Heart right ventricle (tissue), 16 donors: ENCODE measurements at regions not wholly inside any gene's neighbourhood (a gene's known extent, or its start where the extent isn't known, plus 50 kb on each side); places are given as distances from the start of the nearest gene placed in this dataset.

ENCODE experiments used
- ATAC-seq, 8 donors: fragments of 200-7000 bp; cut with Tn5 transposase; one replicate each; pipeline ENCODE4 v1.9.1; 2020; ENCODE audit warnings: mild to moderate bottlenecking in 8 of 8, moderate library complexity in 8 of 8, moderate number of reproducible peaks in 1 of 8
- DNase-seq, 2 donors: peaks; one replicate each; pipeline ENCODE4 v3.0.0-alpha.2; 2020
- H3K27ac ChIP-seq, 10 donors: fragments of 200-600 bp; sonication (generic) in 2 of 10; one replicate each; pipeline versions ENCODE4 v1.5.0 to v1.8.0; 2020 to 2022; ENCODE audit warnings: mild to moderate bottlenecking in 3 of 10
- H3K27me3 ChIP-seq, 7 donors: fragments of 200-600 bp; one replicate each; pipeline ENCODE4 v1.8.0; 2021 to 2022; ENCODE audit warnings: mild to moderate bottlenecking in 2 of 7
- H3K36me3 ChIP-seq, 9 donors: fragments of 200-600 bp; sonication (generic) in 1 of 9; one replicate each; pipeline versions ENCODE4 v1.5.0 to v1.8.0; 2020 to 2022; ENCODE audit warnings: mild to moderate bottlenecking in 2 of 9
- H3K4me1 ChIP-seq, 9 donors: fragments of 200-600 bp; sonication (generic) in 1 of 9; one replicate each; pipeline versions ENCODE4 v1.5.0 to v1.8.0; 2020 to 2022; ENCODE audit warnings: mild to moderate bottlenecking in 4 of 9
- H3K4me3 ChIP-seq, 10 donors: fragments of 200-600 bp; sonication (generic) in 2 of 10; one replicate each; pipeline versions ENCODE4 v1.5.0 to v1.8.0; 2020 to 2022; ENCODE audit warnings: mild to moderate bottlenecking in 7 of 10, moderate library complexity in 2 of 10
- H3K9me3 ChIP-seq, 11 donors: fragments of 200-600 bp in 10 of 11; sonication (generic) in 2 of 11; one replicate each; pipeline versions ENCODE4 v1.5.0 to v1.8.0; 2013 to 2022; ENCODE audit warnings: mild to moderate bottlenecking in 2 of 11, control low read depth in 1 of 11, moderate library complexity in 1 of 11
- WGBS, 2 donors: extraction: QIAGEN DNeasy Blood & Tissue Kit; methylation state at CpG; one replicate each; pipeline ENCODE4 v1.1.7; 2013; ENCODE audit warnings: inconsistent platforms in 1 of 2; 5-methylcytosine and 5-hydroxymethylcytosine counted together
- intact Hi-C, 10 donors: fragments of 100-400 bp; cut with DNase I; formaldehyde crosslinking; loops; one replicate each; pipeline versions ENCODE4 v1.11.1 to v1.14.2; 2022
- TF ChIP-seq, protein P1 (sequence below), 9 donors: fragments of 200-600 bp; sonication (generic) in 2 of 9; IDR thresholded peaks; one replicate each; pipeline versions ENCODE4 v1.5.0 to v1.8.0; 2021 to 2022; ENCODE audit warnings: antibody characterized with exemption in 9 of 9, mild to moderate bottlenecking in 5 of 9, moderate library complexity in 1 of 9
- donor health status: Arrhythmogenic right ventricular cardiomyopathy.
- donor health status: ischemic (EF 13 %, LVEDD 7.1; RV severe dilation, severe dysfunction).
- donor health status: healthy with polysubstance abuse.
- donor health status: DM: no; HTN: yes; CAD: no.
- donor health status: DM: no; HTN: no; CAD: no.
- donor health status: ischemic (EF 25% LVEDD 6.9; RV normal size, moderate dysfunction).
- donor health status: ischemic (EF 25% LVEDD 5.7; RV mildly dilated, moderate dysfunction).
- donor health status: healthy.
- donor health status: DM: yes; HTN: yes; CAD: no.
- donor health status: Ischemic cardiomyopathy.
- donor health status: ischemic (EF 35%, LVEDD 5.7; RV mildly dilated, moderate dysfunction).
- donor health status: nonischemic (EF 11% LVEDD 7.7; RV severe dilation, severe dysfunction).
- donor health status: DM: yes; HTN: yes; CAD: no.
- donor health status: PGD.
- donor health status: ischemic (EF 29% LVEDD 5.4; RV normal size, mild dysfunction).
- donor health status: nonischemic (EF 23%, LVEDD 6.1; RV moderate dilation, normal function).

DNA sequence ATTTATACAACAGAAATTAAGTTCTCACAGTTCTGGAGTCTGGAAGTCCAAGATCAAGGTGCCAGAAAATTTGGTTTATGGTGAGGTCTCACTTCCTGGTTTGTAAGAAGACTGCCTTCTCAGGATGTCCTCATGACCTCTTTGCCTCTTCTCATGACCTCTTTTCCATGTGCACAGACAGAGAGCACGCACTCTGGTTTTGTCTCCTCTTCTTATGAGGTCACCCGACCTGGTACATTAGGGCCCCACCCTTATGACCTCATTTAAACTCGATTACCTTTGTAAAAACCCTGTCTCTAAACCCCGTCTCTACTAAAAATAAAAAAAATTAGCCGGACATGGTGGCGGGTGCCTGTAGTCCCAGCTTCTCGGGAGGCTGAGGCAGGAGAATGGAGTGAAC lies 155.9 kb downstream of the KIT start:
- intact Hi-C loops, result no loop called here
- ATAC-seq (no peak), DNase-seq (no peak)
- Histone ChIP-seq H3K4me1 (no peaks in the 10 kb centered on the region), H3K9me3 (peaks cover 0 to 34% (median 5%) of the 10 kb centered on the region in 11 donors), H3K27ac (no peak overlapping the region), H3K36me3 (no peaks in the 10 kb centered on the region), H3K4me3 (no peak overlapping the region), H3K27me3 (no peaks in the 10 kb centered on the region)
- WGBS, 2 donors, result 93 to 94% methylated on average over 7 of the region's 7 CpGs
- TF ChIP-seq, protein P1, sequence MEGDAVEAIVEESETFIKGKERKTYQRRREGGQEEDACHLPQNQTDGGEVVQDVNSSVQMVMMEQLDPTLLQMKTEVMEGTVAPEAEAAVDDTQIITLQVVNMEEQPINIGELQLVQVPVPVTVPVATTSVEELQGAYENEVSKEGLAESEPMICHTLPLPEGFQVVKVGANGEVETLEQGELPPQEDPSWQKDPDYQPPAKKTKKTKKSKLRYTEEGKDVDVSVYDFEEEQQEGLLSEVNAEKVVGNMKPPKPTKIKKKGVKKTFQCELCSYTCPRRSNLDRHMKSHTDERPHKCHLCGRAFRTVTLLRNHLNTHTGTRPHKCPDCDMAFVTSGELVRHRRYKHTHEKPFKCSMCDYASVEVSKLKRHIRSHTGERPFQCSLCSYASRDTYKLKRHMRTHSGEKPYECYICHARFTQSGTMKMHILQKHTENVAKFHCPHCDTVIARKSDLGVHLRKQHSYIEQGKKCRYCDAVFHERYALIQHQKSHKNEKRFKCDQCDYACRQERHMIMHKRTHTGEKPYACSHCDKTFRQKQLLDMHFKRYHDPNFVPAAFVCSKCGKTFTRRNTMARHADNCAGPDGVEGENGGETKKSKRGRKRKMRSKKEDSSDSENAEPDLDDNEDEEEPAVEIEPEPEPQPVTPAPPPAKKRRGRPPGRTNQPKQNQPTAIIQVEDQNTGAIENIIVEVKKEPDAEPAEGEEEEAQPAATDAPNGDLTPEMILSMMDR (IDR thresholded peaks at IDR 0.05), result no peak

DNA sequence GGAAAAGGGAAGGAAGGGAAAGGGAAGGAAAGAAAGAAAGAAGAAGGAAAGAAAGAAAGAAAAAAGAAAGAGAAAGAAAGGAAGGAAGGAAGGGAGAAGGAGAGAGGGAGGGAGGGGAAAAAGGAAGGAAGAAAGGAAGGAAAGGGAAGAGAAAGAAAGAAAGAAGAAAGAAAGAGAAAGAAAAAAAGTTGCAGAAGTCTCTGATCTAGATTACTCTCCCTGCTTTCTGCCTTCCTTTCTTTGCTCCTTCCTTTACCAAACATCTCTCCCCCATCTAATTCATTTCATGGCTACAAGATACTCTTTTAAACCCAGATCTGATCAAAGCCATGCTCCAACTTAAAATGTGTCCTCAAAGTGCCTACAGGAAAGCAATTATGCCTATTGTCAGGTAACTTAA lies 148.6 kb downstream of the KIT start:
- no peak for ATAC-seq
- Histone ChIP-seq H3K27me3 (no peaks in the 10 kb centered on the region), H3K4me1 (peaks cover 0 to 10% (median 2%) of the 10 kb centered on the region in 9 donors), H3K27ac (no peak overlapping the region), H3K4me3 (no peak overlapping the region), H3K9me3 (peaks cover 0 to 23% (median 7%) of the 10 kb centered on the region in 11 donors), H3K36me3 (no peaks in the 10 kb centered on the region)
- intact Hi-C loops, result no loop called here
- TF ChIP-seq, protein P1 (IDR thresholded peaks at IDR 0.05), result no peak
- DNase-seq, result no peak

DNA sequence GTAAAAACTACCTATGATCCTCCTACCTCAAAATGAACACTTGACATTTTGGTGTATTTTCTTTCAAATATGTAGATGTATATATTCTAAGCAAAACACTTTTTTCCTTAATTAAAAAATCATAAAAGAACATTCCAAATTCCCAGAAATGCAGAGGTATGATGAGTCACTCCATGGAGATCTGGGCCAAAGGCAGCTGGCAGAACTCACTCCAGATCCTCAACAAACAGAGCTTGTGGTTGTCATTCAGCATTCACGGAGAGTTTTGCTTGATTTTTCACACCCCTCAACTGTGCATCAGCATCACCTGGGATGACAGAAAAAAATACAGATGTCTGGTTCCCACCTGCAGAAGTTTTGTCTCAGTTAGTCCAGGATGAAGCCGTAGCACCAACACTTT lies 144.6 kb downstream of the KIT start:
- H3K9me3 ChIP-seq, result peaks cover 0 to 12% (median 5%) of the 10 kb centered on the region in 11 donors
- no peak overlapping the region for H3K27ac ChIP-seq
- H3K27me3 ChIP-seq, result no peaks in the 10 kb centered on the region
- no peak overlapping the region for H3K4me3 ChIP-seq
- WGBS, 2 donors, result 74 to 82% methylated on average over 2 of the region's 2 CpGs
- TF ChIP-seq, protein P1 (IDR thresholded peaks at IDR 0.05), result no peak
- peaks cover 0 to 10% (median 7%) of the 10 kb centered on the region in 9 donors for H3K4me1 ChIP-seq
- intact Hi-C loops, result no loop called here
- ATAC-seq, result no peak
- H3K36me3 ChIP-seq, result no peaks in the 10 kb centered on the region
- DNase-seq, result no peak

GRCh38 chr4:54800831-54801530 lies 143.2 kb downstream of the KIT start:
- intact Hi-C loops, result no loop called here
- DNase-seq, result no peak
- TF ChIP-seq, protein P1 (IDR thresholded peaks at IDR 0.05), result no peak
- no peak overlapping the region for H3K4me3 ChIP-seq
- 74 to 75% methylated on average over 4 of the region's 4 CpGs for WGBS, 2 donors
- peaks cover 0 to 2% (median 0%) of the 10 kb centered on the region in 11 donors for H3K9me3 ChIP-seq
- ATAC-seq, result peak in 6 of 8 donors; percentile 25 to 97 (median 53)
- peaks cover 0 to 10% (median 7%) of the 10 kb centered on the region in 9 donors for H3K4me1 ChIP-seq
- H3K36me3 ChIP-seq, result no peaks in the 10 kb centered on the region
- no peak overlapping the region for H3K27ac ChIP-seq
- H3K27me3 ChIP-seq, result no peaks in the 10 kb centered on the region
